Liver (tissue), 8 donors: ENCODE measurements at regions not wholly inside any gene's neighbourhood (a gene's known extent, or its start where the extent isn't known, plus 50 kb on each side); places are given as distances from the start of the nearest gene placed in this dataset.

Experiments
- DNase-seq: peaks from one replicate; pipeline ENCODE4 v3.0.0-alpha.2; 2017; ENCODE audit warnings: low spot score
- H3K27ac ChIP-seq, 2 donors: one replicate each; pipeline ENCODE4 v1.7.0; 2013; ENCODE audit warnings: inconsistent platforms in 2 of 2, low read length in 2 of 2, control low read depth in 1 of 2, low read depth in 1 of 2, mild to moderate bottlenecking in 1 of 2
- H3K27me3 ChIP-seq, 4 donors: one replicate each; pipeline versions ENCODE4 v1.6.1 to v1.7.0; 2013; ENCODE audit warnings: low read length in 3 of 4, inconsistent platforms in 1 of 4, mild to moderate bottlenecking in 1 of 4, moderate library complexity in 1 of 4; ENCODE audit not compliant: control insufficient read depth in 4 of 4, insufficient read depth in 4 of 4
- H3K36me3 ChIP-seq, 4 donors: one replicate each; pipeline versions ENCODE4 v1.6.1 to v1.7.0; 2013; ENCODE audit warnings: low read length in 3 of 4, mild to moderate bottlenecking in 3 of 4, low read depth in 1 of 4, moderate library complexity in 1 of 4; ENCODE audit not compliant: control insufficient read depth in 4 of 4, insufficient read depth in 3 of 4
- H3K4me1 ChIP-seq, 4 donors: one replicate each; pipeline versions ENCODE4 v1.6.1 to v1.7.0; 2013; ENCODE audit warnings: low read length in 3 of 4, mild to moderate bottlenecking in 3 of 4, moderate library complexity in 1 of 4; ENCODE audit not compliant: control insufficient read depth in 4 of 4, insufficient read depth in 4 of 4
- H3K4me3 ChIP-seq, 3 donors: one replicate each; pipeline versions ENCODE4 v1.6.1 to v1.7.0; 2013; ENCODE audit warnings: low read length in 3 of 3, control low read depth in 1 of 3, low read depth in 1 of 3, mild to moderate bottlenecking in 1 of 3
- H3K9ac ChIP-seq, 2 donors: one replicate each; pipeline ENCODE4 v1.7.0; 2013; ENCODE audit warnings: low read length in 2 of 2, mild to moderate bottlenecking in 2 of 2, moderate library complexity in 2 of 2, control low read depth in 1 of 2, low read depth in 1 of 2
- H3K9me3 ChIP-seq, 4 donors: one replicate each; pipeline versions ENCODE4 v1.6.1 to v1.7.0; 2013; ENCODE audit warnings: low read length in 3 of 4; ENCODE audit not compliant: control insufficient read depth in 4 of 4
- ATF3 ChIP-seq: IDR thresholded peaks from 2 replicates; pipeline ENCODE4 v1.6.1; 2016; ENCODE audit warnings: antibody characterized with exemption
- CTCF ChIP-seq: fragments of 150-350 bp; IDR thresholded peaks from 2 replicates; pipeline ENCODE4 v1.5.1; 2017; ENCODE audit warnings: improper control_type of control experiment, low read depth, low read length; ENCODE audit not compliant: missing input control
- EGR1 ChIP-seq, 2 donors: IDR thresholded peaks; 2 replicates each; pipeline ENCODE4 v1.6.1; 2016 to 2018; ENCODE audit warnings: antibody characterized with exemption in 2 of 2, low read depth in 2 of 2
- FOXA1 ChIP-seq: IDR thresholded peaks from 2 replicates; pipeline ENCODE4 v1.6.1; 2016; ENCODE audit warnings: antibody characterized with exemption
- FOXA2 ChIP-seq: IDR thresholded peaks from 2 replicates; pipeline ENCODE4 v1.6.1; 2016; ENCODE audit warnings: antibody characterized with exemption
- GABPA ChIP-seq, 2 donors: IDR thresholded peaks in 1 of 2; conservative IDR thresholded peaks in 1 of 2; 2 replicates each; pipeline ENCODE4 v1.6.1; 2016; ENCODE audit warnings: antibody characterized with exemption in 2 of 2, mild to moderate bottlenecking in 1 of 2, moderate library complexity in 1 of 2
- HNF4A ChIP-seq, 2 donors: conservative IDR thresholded peaks; 2 replicates each; pipeline ENCODE4 v1.6.1; 2016; ENCODE audit warnings: antibody characterized with exemption in 2 of 2, mild to moderate bottlenecking in 2 of 2
- HNF4G ChIP-seq: IDR thresholded peaks from 2 replicates; pipeline ENCODE4 v1.6.1; 2016; ENCODE audit warnings: antibody characterized with exemption
- JUND ChIP-seq, 2 donors: IDR thresholded peaks; 2 replicates each; pipeline ENCODE4 v1.6.1; 2016; ENCODE audit warnings: antibody characterized with exemption in 2 of 2
- MAX ChIP-seq: IDR thresholded peaks from 2 replicates; pipeline ENCODE4 v1.6.1; 2016; ENCODE audit warnings: antibody characterized with exemption
- NR2F2 ChIP-seq: IDR thresholded peaks from 2 replicates; pipeline ENCODE4 v1.6.1; 2016; ENCODE audit warnings: antibody characterized with exemption
- RAD21 ChIP-seq, 2 donors: IDR thresholded peaks; 2 replicates each; pipeline ENCODE4 v1.6.1; 2016; ENCODE audit warnings: antibody characterized with exemption in 2 of 2, mild to moderate bottlenecking in 2 of 2
- REST ChIP-seq: IDR thresholded peaks from 2 replicates; pipeline ENCODE4 v1.6.1; 2016; ENCODE audit warnings: antibody characterized with exemption, mild to moderate bottlenecking
- RXRA ChIP-seq, 2 donors: IDR thresholded peaks; 2 replicates each; pipeline ENCODE4 v1.6.1; 2017 to 2018; ENCODE audit warnings: antibody characterized with exemption in 2 of 2, mild to moderate bottlenecking in 1 of 2
- SP1 ChIP-seq: IDR thresholded peaks from 2 replicates; pipeline ENCODE4 v1.6.1; 2018; ENCODE audit warnings: antibody characterized with exemption, mild to moderate bottlenecking
- TAF1 ChIP-seq: conservative IDR thresholded peaks from 2 replicates; pipeline ENCODE4 v1.6.1; 2016; ENCODE audit warnings: antibody characterized with exemption, mild to moderate bottlenecking
- YY1 ChIP-seq: IDR thresholded peaks from 2 replicates; pipeline ENCODE4 v1.6.1; 2016; ENCODE audit warnings: antibody characterized with exemption, mild to moderate bottlenecking
- ZBTB33 ChIP-seq: IDR thresholded peaks from 2 replicates; pipeline ENCODE4 v1.6.1; 2016; ENCODE audit warnings: antibody characterized with exemption
- WGBS: extraction: QIAGEN DNeasy Blood & Tissue Kit; methylation state at CpG from one replicate; pipeline ENCODE4 v1.1.7; 2013; 5-methylcytosine and 5-hydroxymethylcytosine counted together
- donor health status: healthy.
- donor health status: healthy.
- donor health status: healthy.
- donor health status: healthy.
- donor health status: healthy.

GRCh38 chr20:56808732-56809131 lies 179.6 kb downstream of the TFAP2C start:
- no peak overlapping the region for H3K27ac ChIP-seq
- H3K4me3 ChIP-seq: no peak overlapping the region
- no peaks in the 10 kb centered on the region for H3K9me3 ChIP-seq
- no peaks in the 10 kb centered on the region for H3K27me3 ChIP-seq
- no peaks in the 10 kb centered on the region for H3K4me1 ChIP-seq
- TF ChIP-seq SP1 (no peak), GABPA (IDR thresholded peaks at IDR 0.05 in 1 of 2, conservative IDR thresholded peaks at IDR 0.05 in 1 of 2) (no peak), NR2F2 (no peak), JUND (IDR thresholded peaks at IDR 0.05) (no peak), MAX (no peak), ATF3 (no peak), CTCF (no peak), EGR1 (IDR thresholded peaks at IDR 0.05; ENCODE audit: low read depth in 2 of 2) (no peak), RXRA (IDR thresholded peaks at IDR 0.05) (no peak), YY1 (no peak), ZBTB33 (no peak), HNF4A (conservative IDR thresholded peaks at IDR 0.05) (no peak), TAF1 (no peak), FOXA1 (no peak), FOXA2 (no peak), RAD21 (IDR thresholded peaks at IDR 0.05) (no peak), REST (no peak)
- H3K9ac ChIP-seq: no peak overlapping the region
- WGBS: 54% methylated on average over 8 of the region's 8 CpGs
- DNase-seq: no peak
- no peaks in the 10 kb centered on the region for H3K36me3 ChIP-seq

- no peak overlapping the region for H3K4me3 ChIP-seq
- H3K9ac ChIP-seq: no peak overlapping the region
- H3K9me3 ChIP-seq: no peaks in the 10 kb centered on the region
- WGBS: 82% methylated on average over 12 of the region's 12 CpGs
- H3K36me3 ChIP-seq: no peaks in the 10 kb centered on the region
- H3K4me1 ChIP-seq: no peaks in the 10 kb centered on the region
- no peak overlapping the region for H3K27ac ChIP-seq
- DNase-seq: no peak
- H3K27me3 ChIP-seq: no peaks in the 10 kb centered on the region
- no peak for TF ChIP-seq FOXA1
- TF ChIP-seq HNF4A (conservative IDR thresholded peaks at IDR 0.05): no peak
- TF ChIP-seq SP1: no peak
- no peak for TF ChIP-seq ATF3
- TF ChIP-seq EGR1 (IDR thresholded peaks at IDR 0.05; ENCODE audit: low read depth in 2 of 2): no peak
- no peak for TF ChIP-seq ZBTB33
- no peak for TF ChIP-seq TAF1
- no peak for TF ChIP-seq MAX
- no peak for TF ChIP-seq HNF4G
- TF ChIP-seq CTCF: no peak
- TF ChIP-seq YY1: no peak
Observed at GRCh38 chr20:56809668-56810067, 180.6 kb downstream of the TFAP2C start.
